ENCODE measurements at regions not wholly inside any gene's neighbourhood (a gene's known extent, or its start where the extent isn't known, plus 50 kb on each side); places are given as distances from the start of the nearest gene placed in this dataset.

- TF ChIP-seq CTCF (IDR thresholded peaks at IDR 0.05) = no peak
- TF ChIP-seq POLR2A (IDR thresholded peaks at IDR 0.05) = no peak
Measured at GRCh38 chr18:73384246-73384645, 516.5 kb upstream of the NETO1 start.
